Loucy (cell line): ENCODE measurements at regions not wholly inside any gene's neighbourhood (a gene's known extent, or its start where the extent isn't known, plus 50 kb on each side); places are given as distances from the start of the nearest gene placed in this dataset.

Experiments
- H2AFZ ChIP-seq: fragments of 200-600 bp; sonication (generic); 2 replicates; pipeline ENCODE4 v1.6.0; 2016; ENCODE audit warnings: antibody characterized with exemption, mild to moderate bottlenecking, low read length, moderate library complexity
- H3F3A ChIP-seq: fragments of 200-600 bp; 2 replicates; pipeline ENCODE4 v1.6.0; 2016; ENCODE audit warnings: antibody characterized with exemption, low read depth, mild to moderate bottlenecking
- H3K27me3 ChIP-seq: fragments of 200-600 bp; sonication (generic); 2 replicates; pipeline ENCODE4 v1.6.1; 2014; ENCODE audit warnings: low read length, mild to moderate bottlenecking; ENCODE audit not compliant: insufficient read depth, poor library complexity, severe bottlenecking
- H3K36me3 ChIP-seq: fragments of 200-600 bp; sonication (generic); 2 replicates; pipeline ENCODE4 v1.6.1; 2016; ENCODE audit warnings: low read length; ENCODE audit not compliant: insufficient read depth
- H3K4me1 ChIP-seq: fragments of 200-600 bp; sonication (generic); 2 replicates; pipeline ENCODE4 v1.5.1; 2014; ENCODE audit warnings: low read length, mild to moderate bottlenecking; ENCODE audit not compliant: insufficient read depth, poor library complexity, severe bottlenecking
- H3K4me2 ChIP-seq: fragments of 200-600 bp; sonication (generic); 2 replicates; pipeline ENCODE4 v1.6.0; 2014; ENCODE audit warnings: antibody characterized with exemption, low read length, low read depth, mild to moderate bottlenecking; ENCODE audit not compliant: poor library complexity, severe bottlenecking
- H3K4me3 ChIP-seq: fragments of 200-600 bp; sonication (generic); 2 replicates; pipeline ENCODE4 v1.5.1; 2014; ENCODE audit warnings: low read length, mild to moderate bottlenecking, mixed read lengths; ENCODE audit not compliant: poor library complexity, severe bottlenecking
- H3K79me2 ChIP-seq: fragments of 200-600 bp; sonication (generic); 2 replicates; pipeline ENCODE4 v1.6.1; 2014; ENCODE audit warnings: low read length; ENCODE audit not compliant: insufficient read depth
- H3K9ac ChIP-seq: fragments of 200-600 bp; sonication (generic); 2 replicates; pipeline ENCODE4 v1.6.0; 2014; ENCODE audit warnings: mild to moderate bottlenecking, low read depth, low read length, moderate library complexity; ENCODE audit not compliant: poor library complexity, severe bottlenecking
- H3K9me2 ChIP-seq: fragments of 200-600 bp; sonication (generic); replicated peaks from 2 replicates; pipeline ENCODE4 v1.6.1; 2016; ENCODE audit warnings: low read depth, low read length, mixed read lengths
- H3K9me3 ChIP-seq: fragments of 200-600 bp; sonication (generic); 2 replicates; pipeline ENCODE4 v1.6.1; 2014; ENCODE audit warnings: mild to moderate bottlenecking, antibody characterized with exemption, low read length, low read depth; ENCODE audit not compliant: insufficient read depth
- H4K20me1 ChIP-seq: fragments of 200-600 bp; sonication (generic); 2 replicates; pipeline ENCODE4 v1.6.0; 2014; ENCODE audit warnings: antibody characterized with exemption, low read length, mild to moderate bottlenecking; ENCODE audit not compliant: insufficient read depth, poor library complexity, severe bottlenecking
- EZH2phosphoT487 ChIP-seq: fragments of 200-600 bp; IDR thresholded peaks from 2 replicates; pipeline ENCODE4 v1.6.1; 2018; ENCODE audit warnings: antibody characterized with exemption, mild to moderate bottlenecking, moderate library complexity, borderline replicate concordance
- TF ChIP-seq, protein P1 (sequence below): fragments of 200-600 bp; sonication (generic); conservative IDR thresholded peaks from 2 replicates; pipeline ENCODE4 v1.5.1; 2014; ENCODE audit warnings: mild to moderate bottlenecking, antibody characterized with exemption, low read length

DNA sequence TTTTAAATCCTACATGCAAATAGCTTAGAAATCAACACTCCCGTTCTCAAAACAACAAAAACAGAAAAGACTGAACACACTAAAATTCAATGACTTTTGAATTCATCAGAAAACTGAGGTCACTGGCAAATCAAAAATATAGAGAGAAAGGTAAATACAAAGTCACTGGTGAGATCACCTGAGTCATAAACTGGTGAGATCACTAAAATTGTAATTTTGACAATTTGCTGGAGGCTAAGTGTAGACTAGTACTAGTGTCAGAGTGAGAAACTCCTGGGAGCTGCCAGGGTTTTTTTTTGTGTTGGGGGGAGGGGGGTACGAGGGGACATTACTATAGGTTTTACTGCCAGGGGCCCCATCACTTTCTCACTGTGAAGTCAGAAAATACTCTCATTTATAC, 1876.0 kb upstream of the CELF4 start:
- no peak overlapping the region for H3K4me2 ChIP-seq
- TF ChIP-seq, protein P1, sequence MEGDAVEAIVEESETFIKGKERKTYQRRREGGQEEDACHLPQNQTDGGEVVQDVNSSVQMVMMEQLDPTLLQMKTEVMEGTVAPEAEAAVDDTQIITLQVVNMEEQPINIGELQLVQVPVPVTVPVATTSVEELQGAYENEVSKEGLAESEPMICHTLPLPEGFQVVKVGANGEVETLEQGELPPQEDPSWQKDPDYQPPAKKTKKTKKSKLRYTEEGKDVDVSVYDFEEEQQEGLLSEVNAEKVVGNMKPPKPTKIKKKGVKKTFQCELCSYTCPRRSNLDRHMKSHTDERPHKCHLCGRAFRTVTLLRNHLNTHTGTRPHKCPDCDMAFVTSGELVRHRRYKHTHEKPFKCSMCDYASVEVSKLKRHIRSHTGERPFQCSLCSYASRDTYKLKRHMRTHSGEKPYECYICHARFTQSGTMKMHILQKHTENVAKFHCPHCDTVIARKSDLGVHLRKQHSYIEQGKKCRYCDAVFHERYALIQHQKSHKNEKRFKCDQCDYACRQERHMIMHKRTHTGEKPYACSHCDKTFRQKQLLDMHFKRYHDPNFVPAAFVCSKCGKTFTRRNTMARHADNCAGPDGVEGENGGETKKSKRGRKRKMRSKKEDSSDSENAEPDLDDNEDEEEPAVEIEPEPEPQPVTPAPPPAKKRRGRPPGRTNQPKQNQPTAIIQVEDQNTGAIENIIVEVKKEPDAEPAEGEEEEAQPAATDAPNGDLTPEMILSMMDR, result no peak
- no peak for TF ChIP-seq EZH2phosphoT487
- H3K9ac ChIP-seq, result no peak overlapping the region
- H3K79me2 ChIP-seq, result no peaks in the 10 kb centered on the region
- no peaks in the 10 kb centered on the region for H3K9me3 ChIP-seq
- no peaks in the 10 kb centered on the region for H3K36me3 ChIP-seq
- no peak overlapping the region for H2AFZ ChIP-seq
- H3K9me2 ChIP-seq, result no peaks in the 10 kb centered on the region
- H4K20me1 ChIP-seq, result no peaks in the 10 kb centered on the region
- no peaks in the 10 kb centered on the region for H3K4me1 ChIP-seq
- no peak overlapping the region for H3K4me3 ChIP-seq
- H3K27me3 ChIP-seq, result no peaks in the 10 kb centered on the region
- no peaks in the 10 kb centered on the region for H3F3A ChIP-seq

DNA sequence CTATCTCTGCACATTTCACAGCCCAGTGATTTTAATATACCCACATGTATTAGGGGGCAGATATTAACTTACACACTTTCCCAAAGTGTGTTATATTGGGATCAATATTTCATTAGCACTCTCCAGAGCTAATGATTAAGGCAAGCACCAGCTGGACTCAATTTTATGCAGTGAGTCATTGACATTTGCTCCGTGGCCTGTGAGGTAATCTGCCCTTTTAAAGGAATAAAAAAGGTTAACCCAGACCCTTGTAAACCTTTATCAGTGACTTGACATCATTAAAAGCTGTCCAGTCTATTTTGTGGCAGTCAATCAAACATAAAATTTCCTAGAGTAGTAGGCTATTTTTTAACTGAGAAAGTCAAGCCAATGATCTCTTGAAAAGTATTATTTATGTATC, 1870.4 kb upstream of the CELF4 start:
- Histone ChIP-seq H3F3A (no peaks in the 10 kb centered on the region), H2AFZ (no peak overlapping the region), H4K20me1 (no peaks in the 10 kb centered on the region), H3K4me1 (no peaks in the 10 kb centered on the region), H3K9me2 (no peaks in the 10 kb centered on the region), H3K9ac (no peak overlapping the region), H3K9me3 (no peaks in the 10 kb centered on the region), H3K79me2 (no peaks in the 10 kb centered on the region), H3K4me3 (no peak overlapping the region), H3K27me3 (no peaks in the 10 kb centered on the region), H3K36me3 (no peaks in the 10 kb centered on the region), H3K4me2 (no peak overlapping the region)
- TF ChIP-seq, protein P1, result no peak

DNA sequence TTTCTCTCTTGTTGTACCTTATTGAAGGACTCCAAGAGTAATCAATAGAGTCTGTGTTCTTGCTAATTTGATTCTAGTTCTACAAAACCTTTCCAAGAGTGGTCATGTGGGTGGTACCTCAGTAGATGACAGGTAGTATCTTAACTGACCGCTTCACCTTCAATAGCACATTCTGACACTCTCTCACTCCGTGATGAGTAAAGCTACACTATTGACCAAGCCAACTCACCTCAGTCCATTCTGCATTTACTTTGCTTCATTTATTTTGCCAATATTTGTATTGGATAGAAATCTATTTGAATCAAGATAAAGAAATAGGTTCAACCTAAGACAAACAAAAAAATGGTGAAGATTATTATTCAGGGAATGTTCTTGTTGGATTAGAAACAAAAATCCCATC, 1869.6 kb upstream of the CELF4 start:
- Histone ChIP-seq H2AFZ (no peak overlapping the region), H3K4me1 (no peaks in the 10 kb centered on the region), H3K4me2 (no peak overlapping the region), H4K20me1 (no peaks in the 10 kb centered on the region), H3K9me2 (no peaks in the 10 kb centered on the region), H3K9me3 (no peaks in the 10 kb centered on the region), H3F3A (no peaks in the 10 kb centered on the region), H3K36me3 (no peaks in the 10 kb centered on the region), H3K9ac (no peak overlapping the region), H3K4me3 (no peak overlapping the region), H3K79me2 (no peaks in the 10 kb centered on the region), H3K27me3 (no peaks in the 10 kb centered on the region)
- TF ChIP-seq, protein P1, result no peak
- no peak for TF ChIP-seq EZH2phosphoT487
